ENCODE measurements at regions not wholly inside any gene's neighbourhood (a gene's known extent, or its start where the extent isn't known, plus 50 kb on each side); places are given as distances from the start of the nearest gene placed in this dataset.

- Histone ChIP-seq H3K4me3 (no peak overlapping the region), H3K9me3 (no peaks in the 10 kb centered on the region), H3K27me3 (ENCODE audit: insufficient read depth in 3 of 3, low read length in 2 of 3) (no peaks in the 10 kb centered on the region), H3K4me1 (peaks cover 10% of the 10 kb centered on the region), H3K27ac (no peak overlapping the region), H3K36me3 (ENCODE audit: insufficient read depth in 1 of 2, low read depth in 1 of 2) (no peaks in the 10 kb centered on the region)
- 92 to 96% (median 95%) methylated on average over 3 of the region's 3 CpGs for WGBS, 3 donors
- ATAC-seq (no peak), DNase-seq (no peak)
- intact Hi-C loops (cut with DNase I), result no loop called here
- TF ChIP-seq CTCF (IDR thresholded peaks at IDR 0.05), result no peak
Measured at GRCh38 chr3:186411994-186412393, 50.0 kb upstream of the DGKG start.
